NCI-H345 (cell line): ENCODE measurements at regions not wholly inside any gene's neighbourhood (a gene's known extent, or its start where the extent isn't known, plus 50 kb on each side); places are given as distances from the start of the nearest gene placed in this dataset.
"Not testable (repeated sequence)": the region's sequence is repeated elsewhere in the genome, so short reads cannot be mapped to it uniquely, and the experiment has no call there.

Experiments
- DNase-seq: peaks from one replicate; lab custom pipeline; 2025; lab: John Stamatoyannopoulos, UW

- DNase-seq, result no peak
Observed at GRCh38 chr5:125470280-125470902, 724.0 kb upstream of the ZNF608 start.

GRCh38 chr5:125476901-125477585, 730.6 kb upstream of the ZNF608 start:
- no peak for DNase-seq

- no peak for DNase-seq
Observed at GRCh38 chr5:125477586-125477975, 731.1 kb upstream of the ZNF608 start.

GRCh38 chr5:125478599-125478998, 732.2 kb upstream of the ZNF608 start:
- no peak for DNase-seq

GRCh38 chr5:125480911-125481310, 734.5 kb upstream of the ZNF608 start:
- DNase-seq, result no peak

GRCh38 chr5:125481506-125482465, 735.3 kb upstream of the ZNF608 start:
- no peak for DNase-seq

- no peak for DNase-seq
Observed at GRCh38 chr5:125483609-125484008, 737.2 kb upstream of the ZNF608 start.

GRCh38 chr5:125484272-125484741, 737.9 kb upstream of the ZNF608 start:
- DNase-seq, result no peak

- DNase-seq, result peak; percentile 81
Observed at GRCh38 chr5:125484742-125485641, 738.6 kb upstream of the ZNF608 start.

- no peak for DNase-seq
Observed at GRCh38 chr5:125485771-125486170, 739.3 kb upstream of the ZNF608 start.

GRCh38 chr5:125486634-125487033, 740.2 kb upstream of the ZNF608 start:
- no peak for DNase-seq

GRCh38 chr5:125487231-125487630, 740.8 kb upstream of the ZNF608 start:
- no peak for DNase-seq

GRCh38 chr5:125487652-125488051, 741.2 kb upstream of the ZNF608 start:
- not testable (repeated sequence) for DNase-seq

GRCh38 chr5:125489146-125489545, 742.7 kb upstream of the ZNF608 start:
- no peak for DNase-seq

- DNase-seq, result no peak
Observed at GRCh38 chr5:125491986-125492492, 745.6 kb upstream of the ZNF608 start.

GRCh38 chr5:125492977-125493376, 746.5 kb upstream of the ZNF608 start:
- no peak for DNase-seq

GRCh38 chr5:125496393-125496792, 750.0 kb upstream of the ZNF608 start:
- no peak for DNase-seq

GRCh38 chr5:125497651-125498050, 751.2 kb upstream of the ZNF608 start:
- DNase-seq, result no peak

GRCh38 chr5:125499636-125500332, 753.3 kb upstream of the ZNF608 start:
- DNase-seq, result no peak

GRCh38 chr5:125501396-125501795, 755.0 kb upstream of the ZNF608 start:
- no peak for DNase-seq

GRCh38 chr5:125503946-125504345, 757.5 kb upstream of the ZNF608 start:
- no peak for DNase-seq
